Activated CD8-positive, alpha-beta memory T cell treated with anti-CD3 and anti-CD28 coated beads, Interleukin-2, amount 10 ng/mL, durations not matched to agents 7 days and 5 days (primary cell): ENCODE measurements at regions not wholly inside any gene's neighbourhood (a gene's known extent, or its start where the extent isn't known, plus 50 kb on each side); places are given as distances from the start of the nearest gene placed in this dataset.

ENCODE experiments used
- ATAC-seq: fragments of 150-1000 bp; cut with Tn5 transposase; one replicate; pipeline ENCODE4 v1.10.0; 2021; ENCODE audit warnings: moderate library complexity
- CTCF ChIA-PET: fragments of 350-600 bp; sonication (Branson Sonifier 250); formaldehyde crosslinking; loops from one replicate; lab custom pipeline; 2021; ENCODE audit warnings: antibody characterized with exemption; lab: Charles Lee
- DNase-seq: peaks from one replicate; pipeline ENCODE4 v3.0.0-alpha.2; 2020
- H3K27ac Mint-ChIP-seq: one replicate; pipeline ENCODE4 v1.8.0; 2021; ENCODE audit warnings: mild to moderate bottlenecking, mixed read lengths
- H3K27me3 Mint-ChIP-seq: one replicate; pipeline ENCODE4 v1.8.0; 2021; ENCODE audit warnings: mixed read lengths
- H3K36me3 Mint-ChIP-seq: one replicate; pipeline ENCODE4 v1.8.0; 2021; ENCODE audit warnings: mild to moderate bottlenecking, mixed read lengths
- H3K4me1 Mint-ChIP-seq: one replicate; pipeline ENCODE4 v1.8.0; 2021; ENCODE audit warnings: mixed read lengths
- H3K4me3 Mint-ChIP-seq: one replicate; pipeline ENCODE4 v1.8.0; 2021; ENCODE audit warnings: mild to moderate bottlenecking, moderate library complexity, mixed read lengths
- H3K9me3 Mint-ChIP-seq: one replicate; pipeline ENCODE4 v1.8.0; 2022; ENCODE audit warnings: low read depth, mixed read lengths

GRCh38 chr2:215779912-215780311, 233.4 kb downstream of the MREG start:
- no peak for ATAC-seq
- H3K9me3 Mint-ChIP-seq: no peaks in the 10 kb centered on the region
- H3K4me1 Mint-ChIP-seq: no peaks in the 10 kb centered on the region
- H3K36me3 Mint-ChIP-seq: no peaks in the 10 kb centered on the region
- DNase-seq: no peak
- H3K27ac Mint-ChIP-seq: no peak overlapping the region
- CTCF ChIA-PET: no interaction called here
- peaks cover 16% of the 10 kb centered on the region for H3K27me3 Mint-ChIP-seq
- no peak overlapping the region for H3K4me3 Mint-ChIP-seq

DNA sequence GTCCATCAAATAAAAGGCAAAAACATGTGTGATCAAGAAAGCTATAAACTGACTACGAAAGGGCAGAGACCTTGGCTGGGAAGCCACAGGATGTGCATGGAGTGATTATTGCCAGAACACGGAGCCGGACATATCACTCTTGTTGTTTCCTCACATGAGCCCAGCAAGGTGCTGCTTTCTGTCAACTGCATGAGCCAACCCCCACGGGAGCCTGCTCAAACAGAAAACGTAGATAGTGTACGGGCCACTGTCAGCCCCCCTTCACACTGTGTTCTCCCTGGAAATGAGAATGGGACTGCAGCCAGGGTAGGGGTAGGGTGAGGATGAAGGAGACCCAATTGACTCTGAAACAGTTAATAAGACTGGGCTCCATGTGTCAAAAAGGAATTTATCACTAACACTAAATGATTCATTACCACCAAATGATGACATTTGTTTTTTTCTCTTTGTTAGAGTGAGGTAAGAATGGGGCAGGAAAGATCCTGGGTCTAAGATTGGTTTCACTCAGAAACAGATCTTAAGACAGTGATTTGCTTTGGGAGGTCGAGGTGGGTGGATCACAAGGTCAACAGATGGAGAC, 235.8 kb downstream of the MREG start:
- Mint-ChIP-seq H3K4me1 (no peaks in the 10 kb centered on the region), H3K36me3 (no peaks in the 10 kb centered on the region), H3K9me3 (no peaks in the 10 kb centered on the region), H3K27ac (no peak overlapping the region), H3K4me3 (no peak overlapping the region), H3K27me3 (peaks cover 31% of the 10 kb centered on the region)
- ATAC-seq (no peak), DNase-seq (no peak)
- CTCF ChIA-PET: interaction anchor here (0.7 to 1.1 kb wide), 2 partner anchors 10 to 86 kb away, joined by 3 read pairs; no protein-coding TSS in a partner anchor

- H3K27ac Mint-ChIP-seq: no peak overlapping the region
- H3K4me3 Mint-ChIP-seq: no peak overlapping the region
- ATAC-seq (no peak), DNase-seq (no peak)
- H3K4me1 Mint-ChIP-seq: no peaks in the 10 kb centered on the region
- H3K36me3 Mint-ChIP-seq: no peaks in the 10 kb centered on the region
- CTCF ChIA-PET: interaction anchor here (0.9 kb wide), 1 partner anchor 200 kb away, joined by 3 read pairs; no protein-coding TSS in a partner anchor
- H3K27me3 Mint-ChIP-seq: peaks cover 26% of the 10 kb centered on the region
- no peaks in the 10 kb centered on the region for H3K9me3 Mint-ChIP-seq
These were observed 238.2 kb downstream of the MREG start for GRCh38 chr2:215775106-215775505.

- CTCF ChIA-PET: interaction anchor here (1.5 kb wide), 1 partner anchor 250 kb away, joined by 3 read pairs; no protein-coding TSS in a partner anchor
- Mint-ChIP-seq H3K36me3 (no peaks in the 10 kb centered on the region), H3K9me3 (no peaks in the 10 kb centered on the region), H3K27ac (no peak overlapping the region), H3K4me1 (no peaks in the 10 kb centered on the region), H3K27me3 (peaks cover 26% of the 10 kb centered on the region), H3K4me3 (no peak overlapping the region)
- no peak for DNase-seq
- no peak for ATAC-seq
These were observed 239.6 kb downstream of the MREG start for GRCh38 chr2:215773728-215774127.

- H3K4me1 Mint-ChIP-seq: no peaks in the 10 kb centered on the region
- H3K4me3 Mint-ChIP-seq: no peak overlapping the region
- peaks cover 30% of the 10 kb centered on the region for H3K27me3 Mint-ChIP-seq
- H3K9me3 Mint-ChIP-seq: no peaks in the 10 kb centered on the region
- ATAC-seq (no peak), DNase-seq (no peak)
- H3K27ac Mint-ChIP-seq: no peak overlapping the region
- CTCF ChIA-PET: interaction anchor here (1.5 kb wide), 1 partner anchor 249 kb away, joined by 3 read pairs; no protein-coding TSS in a partner anchor
- no peaks in the 10 kb centered on the region for H3K36me3 Mint-ChIP-seq
These were observed 240.5 kb downstream of the MREG start for GRCh38 chr2:215772634-215773563.

DNA sequence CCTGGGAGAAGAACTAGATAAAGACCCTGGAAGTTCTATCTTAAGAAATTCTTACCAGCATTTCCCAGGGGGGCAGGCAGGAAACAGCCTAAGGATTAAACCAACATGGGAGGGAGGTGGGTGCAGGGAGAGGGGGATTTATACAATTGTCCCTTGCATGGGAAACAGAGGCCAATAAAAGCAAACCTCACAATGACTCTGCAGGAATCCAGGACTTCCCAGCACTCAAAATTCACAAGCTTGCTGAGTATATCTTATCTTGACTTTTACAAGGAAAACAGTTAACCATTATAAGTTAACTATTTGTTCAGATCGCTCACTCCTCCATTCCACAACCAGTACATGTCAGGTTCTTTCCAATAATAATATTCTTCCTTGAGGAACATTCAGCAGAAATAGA, 241.3 kb downstream of the MREG start:
- CTCF ChIA-PET: no interaction called here
- Mint-ChIP-seq H3K9me3 (no peaks in the 10 kb centered on the region), H3K27ac (no peak overlapping the region), H3K27me3 (peaks cover 39% of the 10 kb centered on the region), H3K36me3 (no peaks in the 10 kb centered on the region), H3K4me3 (no peak overlapping the region), H3K4me1 (no peaks in the 10 kb centered on the region)
- ATAC-seq (no peak), DNase-seq (no peak)

DNA sequence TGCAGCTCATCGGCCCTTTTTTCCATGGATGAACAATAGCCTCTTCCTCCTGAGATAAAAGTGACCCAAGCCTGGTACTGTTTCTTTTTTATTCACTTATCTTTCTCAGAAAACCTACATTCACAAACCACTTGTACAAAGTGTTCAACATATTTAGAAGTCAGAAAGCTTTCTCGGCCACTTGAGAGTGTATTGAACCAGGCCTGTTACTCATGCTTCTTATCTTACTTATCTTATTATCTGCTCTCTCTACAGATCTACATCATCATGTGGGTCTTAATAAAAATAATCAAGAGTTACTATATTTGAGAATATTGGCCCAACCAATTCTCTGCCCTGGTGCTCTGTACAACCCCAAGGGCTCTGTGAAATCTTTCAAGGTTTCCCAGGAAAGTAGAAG, 242.1 kb downstream of the MREG start:
- no peak for ATAC-seq
- no peaks in the 10 kb centered on the region for H3K9me3 Mint-ChIP-seq
- no peak overlapping the region for H3K27ac Mint-ChIP-seq
- no peak for DNase-seq
- CTCF ChIA-PET: no interaction called here
- H3K4me1 Mint-ChIP-seq: no peaks in the 10 kb centered on the region
- H3K27me3 Mint-ChIP-seq: peaks cover 40% of the 10 kb centered on the region
- no peak overlapping the region for H3K4me3 Mint-ChIP-seq
- no peaks in the 10 kb centered on the region for H3K36me3 Mint-ChIP-seq

DNA sequence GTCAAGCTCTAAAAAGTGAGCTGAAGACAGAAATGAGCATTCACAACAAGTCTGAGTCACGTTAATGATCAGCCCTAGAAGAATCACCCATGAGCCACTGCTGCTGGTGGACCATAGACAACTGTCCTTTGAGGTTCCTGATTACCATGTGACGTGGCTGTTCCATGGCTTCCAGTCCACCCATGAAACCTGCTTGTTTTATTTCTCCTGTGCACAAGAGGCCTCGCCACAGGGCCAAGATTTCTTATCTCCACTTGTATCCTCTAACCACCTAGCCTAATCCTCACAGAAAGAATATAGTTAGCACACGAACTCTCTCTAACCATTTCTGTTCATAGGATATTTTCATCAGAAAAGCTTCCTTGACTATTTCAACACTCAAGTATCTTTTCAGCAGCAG, 242.7 kb downstream of the MREG start:
- no peak for ATAC-seq
- H3K4me1 Mint-ChIP-seq: no peaks in the 10 kb centered on the region
- no peak overlapping the region for H3K27ac Mint-ChIP-seq
- no peak overlapping the region for H3K4me3 Mint-ChIP-seq
- CTCF ChIA-PET: no interaction called here
- no peaks in the 10 kb centered on the region for H3K9me3 Mint-ChIP-seq
- no peak for DNase-seq
- no peaks in the 10 kb centered on the region for H3K36me3 Mint-ChIP-seq
- H3K27me3 Mint-ChIP-seq: peaks cover 42% of the 10 kb centered on the region

DNA sequence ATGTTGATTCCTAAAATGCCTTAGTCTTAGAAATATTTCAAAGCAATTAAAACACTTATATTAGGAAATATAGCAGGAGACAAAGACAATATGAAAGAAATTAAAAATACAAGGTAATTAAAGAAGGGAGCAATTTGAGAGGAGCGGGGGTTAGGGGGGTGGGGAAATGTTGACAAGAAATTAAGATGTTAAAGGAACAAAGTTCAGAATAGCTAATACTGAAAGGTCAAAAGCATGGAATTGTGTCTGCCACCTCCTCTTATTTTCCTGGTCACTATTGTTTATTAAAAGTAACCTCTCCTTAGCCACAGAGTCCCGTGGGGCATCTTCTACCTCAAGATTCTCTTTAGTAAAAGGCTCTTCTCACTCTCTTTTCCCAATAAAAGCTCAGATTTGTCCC, 244.1 kb downstream of the MREG start:
- no peaks in the 10 kb centered on the region for H3K36me3 Mint-ChIP-seq
- H3K27me3 Mint-ChIP-seq: peaks cover 34% of the 10 kb centered on the region
- DNase-seq: no peak
- ATAC-seq: no peak
- H3K27ac Mint-ChIP-seq: no peak overlapping the region
- H3K9me3 Mint-ChIP-seq: no peaks in the 10 kb centered on the region
- H3K4me3 Mint-ChIP-seq: no peak overlapping the region
- H3K4me1 Mint-ChIP-seq: no peaks in the 10 kb centered on the region
- CTCF ChIA-PET: no interaction called here

DNA sequence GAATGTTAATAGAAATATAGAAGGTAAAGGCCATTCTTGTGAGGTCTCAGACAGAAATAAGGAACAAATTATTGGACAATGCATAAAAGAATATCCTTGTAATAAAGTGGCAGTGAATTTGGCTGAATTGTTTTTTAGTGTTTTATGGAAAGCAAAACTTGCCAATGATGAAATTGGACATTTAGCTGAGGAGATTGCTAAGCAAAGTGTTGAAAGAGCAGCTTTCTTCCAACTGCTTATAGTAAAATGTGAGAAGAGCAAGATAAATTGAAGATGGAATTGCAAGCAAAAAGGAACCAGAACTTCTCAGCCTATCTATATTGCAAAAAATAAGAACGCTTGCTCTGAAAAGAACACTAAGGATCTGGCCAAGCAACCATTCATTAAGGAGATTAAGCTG, 245.7 kb downstream of the MREG start:
- H3K9me3 Mint-ChIP-seq: no peaks in the 10 kb centered on the region
- no peak overlapping the region for H3K27ac Mint-ChIP-seq
- peaks cover 20% of the 10 kb centered on the region for H3K27me3 Mint-ChIP-seq
- no peak for ATAC-seq
- no peaks in the 10 kb centered on the region for H3K36me3 Mint-ChIP-seq
- no peak for DNase-seq
- CTCF ChIA-PET: interaction anchor here (1.0 kb wide), 1 partner anchor 11 kb away, joined by 3 read pairs; no protein-coding TSS in a partner anchor
- H3K4me1 Mint-ChIP-seq: no peaks in the 10 kb centered on the region
- no peak overlapping the region for H3K4me3 Mint-ChIP-seq

DNA sequence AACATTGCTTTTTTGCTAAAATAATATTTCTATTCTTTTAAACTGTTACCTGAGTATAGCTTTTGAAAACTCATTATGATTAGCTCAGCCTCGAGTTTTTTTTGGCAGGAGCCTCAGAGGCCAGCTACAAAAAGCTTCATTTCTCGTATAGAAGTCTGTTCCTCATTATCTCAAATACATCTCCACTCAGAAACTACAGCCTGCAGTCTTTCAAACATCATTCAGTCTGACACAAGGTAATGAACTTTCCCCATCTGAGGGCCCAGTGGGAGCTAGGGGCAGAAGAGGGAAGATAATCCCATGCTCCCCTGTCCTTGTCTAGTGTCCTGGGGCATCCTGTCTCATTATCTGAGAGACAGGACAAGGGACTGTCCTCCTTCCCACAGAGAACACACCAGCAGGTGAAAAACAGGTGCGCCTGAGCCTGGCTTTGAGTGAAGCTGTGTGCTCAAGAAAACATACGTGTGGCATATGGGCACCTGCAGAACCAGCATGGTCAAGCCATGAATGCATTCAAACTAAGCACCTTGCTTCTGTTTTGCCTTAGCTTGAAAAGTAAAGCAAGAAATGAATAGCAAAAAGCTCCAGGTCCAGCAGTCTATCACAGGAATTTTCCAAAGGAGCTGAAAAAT, 247.5 kb downstream of the MREG start:
- no peak overlapping the region for H3K27ac Mint-ChIP-seq
- no peaks in the 10 kb centered on the region for H3K9me3 Mint-ChIP-seq
- no peak overlapping the region for H3K4me3 Mint-ChIP-seq
- no peaks in the 10 kb centered on the region for H3K36me3 Mint-ChIP-seq
- H3K4me1 Mint-ChIP-seq: no peaks in the 10 kb centered on the region
- peaks cover 20% of the 10 kb centered on the region for H3K27me3 Mint-ChIP-seq
- CTCF ChIA-PET: no interaction called here
- ATAC-seq: no peak
- DNase-seq: no peak

GRCh38 chr2:215764441-215765048, 248.8 kb downstream of the MREG start:
- DNase-seq (no peak), ATAC-seq (no peak)
- Mint-ChIP-seq H3K9me3 (no peaks in the 10 kb centered on the region), H3K4me3 (no peak overlapping the region), H3K4me1 (no peaks in the 10 kb centered on the region), H3K27me3 (peaks cover 20% of the 10 kb centered on the region), H3K27ac (no peak overlapping the region), H3K36me3 (no peaks in the 10 kb centered on the region)
- CTCF ChIA-PET: no interaction called here

- Mint-ChIP-seq H3K27me3 (no peaks in the 10 kb centered on the region), H3K4me1 (no peaks in the 10 kb centered on the region), H3K9me3 (no peaks in the 10 kb centered on the region), H3K36me3 (no peaks in the 10 kb centered on the region), H3K27ac (no peak overlapping the region), H3K4me3 (no peak overlapping the region)
- CTCF ChIA-PET: interaction anchor here (1.0 kb wide), 1 partner anchor 89 kb away, joined by 3 read pairs; no protein-coding TSS in a partner anchor
- DNase-seq (no peak), ATAC-seq (no peak)
These were observed 252.8 kb downstream of the MREG start for GRCh38 chr2:215760557-215760956.
